Nucleus accumbens (tissue), 56 donors: ENCODE measurements at regions not wholly inside any gene's neighbourhood (a gene's known extent, or its start where the extent isn't known, plus 50 kb on each side); places are given as distances from the start of the nearest gene placed in this dataset.

ENCODE experiments used
- DNase-seq, 56 donors: peaks; one replicate each; lab custom pipeline; 2025; lab: John Stamatoyannopoulos, UW

- DNase-seq, result no peak
These were observed 168.8 kb upstream of the PLXNA2 start for GRCh38 chr1:208413006-208413405.

GRCh38 chr1:208418667-208419066 is 174.5 kb upstream of the PLXNA2 start:
- no peak for DNase-seq

- DNase-seq, result no peak
These were observed 175.7 kb upstream of the PLXNA2 start for GRCh38 chr1:208419746-208420420.

GRCh38 chr1:208420696-208421095 is 176.5 kb upstream of the PLXNA2 start:
- no peak for DNase-seq

GRCh38 chr1:208421486-208421885 is 177.3 kb upstream of the PLXNA2 start:
- DNase-seq, result no peak

GRCh38 chr1:208423526-208423925 is 179.3 kb upstream of the PLXNA2 start:
- no peak for DNase-seq

GRCh38 chr1:208425096-208425495 is 180.9 kb upstream of the PLXNA2 start:
- no peak for DNase-seq

- no peak for DNase-seq
These were observed 186.0 kb upstream of the PLXNA2 start for GRCh38 chr1:208430220-208430619.

- DNase-seq, result no peak
These were observed 187.5 kb upstream of the PLXNA2 start for GRCh38 chr1:208431721-208432120.

- DNase-seq, result no peak
These were observed 188.2 kb upstream of the PLXNA2 start for GRCh38 chr1:208432346-208432745.

GRCh38 chr1:208433086-208433485 is 188.9 kb upstream of the PLXNA2 start:
- no peak for DNase-seq

- no peak for DNase-seq
These were observed 189.8 kb upstream of the PLXNA2 start for GRCh38 chr1:208433971-208434370.

GRCh38 chr1:208437401-208437800 is 193.2 kb upstream of the PLXNA2 start:
- DNase-seq, result no peak

GRCh38 chr1:208438112-208438699 is 194.0 kb upstream of the PLXNA2 start:
- no peak for DNase-seq

GRCh38 chr1:208445758-208446203 is 201.6 kb upstream of the PLXNA2 start:
- no peak for DNase-seq

GRCh38 chr1:208446271-208446691 is 202.1 kb upstream of the PLXNA2 start:
- peak in 1 of 56 donors; percentile 4 for DNase-seq

- no peak for DNase-seq
These were observed 204.2 kb upstream of the PLXNA2 start for GRCh38 chr1:208448425-208448824.

GRCh38 chr1:208449951-208450350 is 205.8 kb upstream of the PLXNA2 start:
- DNase-seq, result no peak

- no peak for DNase-seq
These were observed 206.8 kb upstream of the PLXNA2 start for GRCh38 chr1:208450958-208451357.

GRCh38 chr1:208455821-208456220 is 211.6 kb upstream of the PLXNA2 start:
- DNase-seq, result no peak

GRCh38 chr1:208456487-208456886 is 212.3 kb upstream of the PLXNA2 start:
- DNase-seq, result no peak

- DNase-seq, result no peak
These were observed 216.6 kb upstream of the PLXNA2 start for GRCh38 chr1:208460823-208461222.
